Psoas muscle (tissue), 7 donors: ENCODE measurements at regions not wholly inside any gene's neighbourhood (a gene's known extent, or its start where the extent isn't known, plus 50 kb on each side); places are given as distances from the start of the nearest gene placed in this dataset.
A peak's percentile ranks its signal among the peaks of the same experiment; 100 is the strongest.

Source experiments
- ATAC-seq, 4 donors: fragments of 200-7000 bp; cut with Tn5 transposase; one replicate each; pipeline ENCODE4 v1.9.1; 2020; ENCODE audit warnings: moderate library complexity in 3 of 4, mild to moderate bottlenecking in 2 of 4
- DNase-seq, 2 donors: peaks; one replicate each; pipeline ENCODE4 v3.0.0-alpha.2; 2020
- H3K27ac ChIP-seq: fragments of 200-600 bp; one replicate; pipeline ENCODE4 v1.8.0; 2022
- H3K27me3 ChIP-seq, 3 donors: fragments of 200-600 bp in 1 of 3; one replicate each; pipeline versions ENCODE4 v1.6.1 to v1.8.0; 2013 to 2022; ENCODE audit warnings: low read length in 2 of 3, mild to moderate bottlenecking in 2 of 3, moderate library complexity in 1 of 3; ENCODE audit not compliant: insufficient read depth in 3 of 3
- H3K36me3 ChIP-seq, 2 donors: fragments of 200-600 bp in 1 of 2; one replicate each; pipeline versions ENCODE4 v1.6.1 to v1.8.0; 2013 to 2022; ENCODE audit warnings: low read depth in 1 of 2, mild to moderate bottlenecking in 1 of 2, moderate library complexity in 1 of 2; ENCODE audit not compliant: insufficient read depth in 1 of 2
- H3K4me1 ChIP-seq: fragments of 200-600 bp; one replicate; pipeline ENCODE4 v1.8.0; 2022
- H3K4me3 ChIP-seq: fragments of 200-600 bp; one replicate; pipeline ENCODE4 v1.8.0; 2022; ENCODE audit warnings: mild to moderate bottlenecking
- H3K9me3 ChIP-seq: fragments of 200-600 bp; one replicate; pipeline ENCODE4 v1.8.0; 2022
- CTCF ChIP-seq: fragments of 200-600 bp; IDR thresholded peaks from one replicate; pipeline ENCODE4 v1.8.0; 2022; ENCODE audit warnings: antibody characterized with exemption
- WGBS, 3 donors: extraction: QIAGEN DNeasy Blood & Tissue Kit; methylation state at CpG; one replicate each; pipeline versions ENCODE4 v1.1.6 to v1.1.7; 2013; 5-methylcytosine and 5-hydroxymethylcytosine counted together
- intact Hi-C, 2 donors: fragments of 100-400 bp; cut with DNase I; formaldehyde crosslinking; loops; one replicate each; pipeline versions ENCODE4 v1.11.0 to v1.14.2; 2022
- donor health status: healthy with polysubstance abuse.
- donor health status: DM: no; HTN: no; CAD: no; lungs with moderate emphysema.
- donor health status: Bipolar disorder and iron deficiency.
- donor health status: healthy.
- donor health status: DM: yes; HTN: yes; CAD: no.
- donor health status: DM: no; HTN: no; CAD: no.
- donor health status: DM: yes; HTN: yes; CAD: no.

GRCh38 chr12:88977115-88977514 lies 375.2 kb downstream of the DUSP6 start:
- TF ChIP-seq CTCF: no peak
- no peak for ATAC-seq
- WGBS, 3 donors: 58 to 63% (median 61%) methylated on average over 2 of the region's 2 CpGs

GRCh38 chr12:88973998-88974397 lies 378.3 kb downstream of the DUSP6 start:
- H3K36me3 ChIP-seq: no peaks in the 10 kb centered on the region
- intact Hi-C loops: no loop called here
- H3K9me3 ChIP-seq: no peaks in the 10 kb centered on the region
- no peak for ATAC-seq
- no peak overlapping the region for H3K4me3 ChIP-seq
- H3K27ac ChIP-seq: no peak overlapping the region
- DNase-seq: no peak
- no peaks in the 10 kb centered on the region for H3K27me3 ChIP-seq
- H3K4me1 ChIP-seq: no peaks in the 10 kb centered on the region
- 98 to 100% (median 99%) methylated on average over 1 of the region's 1 CpG for WGBS, 3 donors
- no peak for TF ChIP-seq CTCF

More at GRCh38 chr12:88977115-88977514, 375.2 kb downstream of the DUSP6 start:
- Histone ChIP-seq H3K36me3 (no peaks in the 10 kb centered on the region), H3K4me3 (no peak overlapping the region), H3K27ac (no peak overlapping the region), H3K4me1 (no peaks in the 10 kb centered on the region), H3K27me3 (no peaks in the 10 kb centered on the region), H3K9me3 (no peaks in the 10 kb centered on the region)
- intact Hi-C loops: no loop called here
- no peak for DNase-seq

- TF ChIP-seq CTCF: no peak
Observed at GRCh38 chr12:88970740-88971139, 381.6 kb downstream of the DUSP6 start.

GRCh38 chr12:88969127-88969526 lies 383.2 kb downstream of the DUSP6 start:
- Histone ChIP-seq H3K27me3 (no peaks in the 10 kb centered on the region), H3K4me3 (no peak overlapping the region), H3K4me1 (no peaks in the 10 kb centered on the region), H3K27ac (no peak overlapping the region), H3K36me3 (no peaks in the 10 kb centered on the region), H3K9me3 (no peaks in the 10 kb centered on the region)
- no peak for ATAC-seq
- intact Hi-C loops: no loop called here
- no peak for TF ChIP-seq CTCF
- DNase-seq: no peak
- WGBS, 3 donors: 94 to 95% (median 94%) methylated on average over 5 of the region's 5 CpGs

More at GRCh38 chr12:88970740-88971139, 381.6 kb downstream of the DUSP6 start:
- 0 to 52% (median 0%) methylated on average over 1 of the region's 1 CpG for WGBS, 3 donors
- Histone ChIP-seq H3K4me3 (no peak overlapping the region), H3K4me1 (no peaks in the 10 kb centered on the region), H3K27ac (no peak overlapping the region), H3K36me3 (no peaks in the 10 kb centered on the region), H3K27me3 (no peaks in the 10 kb centered on the region), H3K9me3 (no peaks in the 10 kb centered on the region)
- intact Hi-C loops: no loop called here
- ATAC-seq (no peak), DNase-seq (no peak)

- Histone ChIP-seq H3K9me3 (no peaks in the 10 kb centered on the region), H3K27me3 (no peaks in the 10 kb centered on the region), H3K36me3 (no peaks in the 10 kb centered on the region), H3K4me3 (no peak overlapping the region), H3K4me1 (no peaks in the 10 kb centered on the region), H3K27ac (no peak overlapping the region)
- TF ChIP-seq CTCF: no peak
- no peak for DNase-seq
- intact Hi-C loops: no loop called here
- peak; percentile 27 to 61 (median 50) for ATAC-seq
- WGBS, 3 donors: 78 to 80% (median 79%) methylated on average over 2 of the region's 2 CpGs
Observed at GRCh38 chr12:88960213-88960878, 380.1 kb upstream of the KITLG start.
